HEK293T (cell line): ENCODE measurements at regions not wholly inside any gene's neighbourhood (a gene's known extent, or its start where the extent isn't known, plus 50 kb on each side); places are given as distances from the start of the nearest gene placed in this dataset.

Experiments
- BHLHE40 ChIP-seq: fragments of 450-650 bp; IDR thresholded peaks from 2 replicates; pipeline ENCODE4 v1.6.1; 2016; ENCODE audit warnings: mild to moderate bottlenecking, moderate library complexity, borderline replicate concordance
- FOXM1 ChIP-seq: fragments of 450-650 bp; IDR thresholded peaks from 2 replicates; pipeline ENCODE4 v1.6.1; 2017; ENCODE audit warnings: mild to moderate bottlenecking, borderline replicate concordance

GRCh38 chr9:86575825-86576525 is 221.8 kb upstream of the TUT7 start:
- TF ChIP-seq BHLHE40 (no peak), FOXM1 (no peak)
